ENCODE measurements at regions not wholly inside any gene's neighbourhood (a gene's known extent, or its start where the extent isn't known, plus 50 kb on each side); places are given as distances from the start of the nearest gene placed in this dataset.
"Not testable (repeated sequence)": the region's sequence is repeated elsewhere in the genome, so short reads cannot be mapped to it uniquely, and the experiment has no call there.

- no peak for DNase-seq (ENCODE audit: low spot score)
These were observed 57.0 kb downstream of the PCDH20 start for GRCh38 chr13:61358599-61358998.

GRCh38 chr13:61350341-61350740 lies 65.3 kb downstream of the PCDH20 start:
- no peak for DNase-seq (ENCODE audit: low spot score)

- DNase-seq (ENCODE audit: low spot score): peak; percentile 33
These were observed 76.5 kb downstream of the PCDH20 start for GRCh38 chr13:61339054-61339621.

GRCh38 chr13:61316647-61317046 lies 99.0 kb downstream of the PCDH20 start:
- no peak for DNase-seq (ENCODE audit: low spot score)

GRCh38 chr13:61294467-61295191 lies 121.0 kb downstream of the PCDH20 start:
- no peak for DNase-seq (ENCODE audit: low spot score)

GRCh38 chr13:61286148-61286745 lies 129.4 kb downstream of the PCDH20 start:
- DNase-seq (ENCODE audit: low spot score): peak; percentile 4

GRCh38 chr13:61277586-61278276 lies 137.9 kb downstream of the PCDH20 start:
- no peak for DNase-seq (ENCODE audit: low spot score)

GRCh38 chr13:61277088-61277487 lies 138.6 kb downstream of the PCDH20 start:
- no peak for DNase-seq (ENCODE audit: low spot score)

GRCh38 chr13:61276401-61276800 lies 139.2 kb downstream of the PCDH20 start:
- DNase-seq (ENCODE audit: low spot score): no peak

- no peak for DNase-seq (ENCODE audit: low spot score)
These were observed 139.9 kb downstream of the PCDH20 start for GRCh38 chr13:61275736-61276135.

- DNase-seq (ENCODE audit: low spot score): no peak
These were observed 140.4 kb downstream of the PCDH20 start for GRCh38 chr13:61275251-61275650.

GRCh38 chr13:61266896-61267295 lies 148.8 kb downstream of the PCDH20 start:
- DNase-seq (ENCODE audit: low spot score): not testable (repeated sequence)

GRCh38 chr13:61261746-61262472 lies 153.7 kb downstream of the PCDH20 start:
- no peak for DNase-seq (ENCODE audit: low spot score)

- DNase-seq (ENCODE audit: low spot score): no peak
These were observed 157.5 kb downstream of the PCDH20 start for GRCh38 chr13:61258185-61258584.

- peak; percentile 3 for DNase-seq (ENCODE audit: low spot score)
These were observed 160.4 kb downstream of the PCDH20 start for GRCh38 chr13:61255040-61255796.

- no peak for DNase-seq (ENCODE audit: low spot score)
These were observed 162.4 kb downstream of the PCDH20 start for GRCh38 chr13:61253105-61253877.

GRCh38 chr13:61252213-61252612 lies 163.4 kb downstream of the PCDH20 start:
- DNase-seq (ENCODE audit: low spot score): no peak

GRCh38 chr13:61247149-61247936 lies 168.3 kb downstream of the PCDH20 start:
- DNase-seq (ENCODE audit: low spot score): peak; percentile 3

GRCh38 chr13:61246351-61246750 lies 169.3 kb downstream of the PCDH20 start:
- no peak for DNase-seq (ENCODE audit: low spot score)

- DNase-seq (ENCODE audit: low spot score): no peak
These were observed 200.0 kb downstream of the PCDH20 start for GRCh38 chr13:61215601-61216000.

Measured in HuH-7 (cell line).